ENCODE measurements at regions not wholly inside any gene's neighbourhood (a gene's known extent, or its start where the extent isn't known, plus 50 kb on each side); places are given as distances from the start of the nearest gene placed in this dataset.

DNA sequence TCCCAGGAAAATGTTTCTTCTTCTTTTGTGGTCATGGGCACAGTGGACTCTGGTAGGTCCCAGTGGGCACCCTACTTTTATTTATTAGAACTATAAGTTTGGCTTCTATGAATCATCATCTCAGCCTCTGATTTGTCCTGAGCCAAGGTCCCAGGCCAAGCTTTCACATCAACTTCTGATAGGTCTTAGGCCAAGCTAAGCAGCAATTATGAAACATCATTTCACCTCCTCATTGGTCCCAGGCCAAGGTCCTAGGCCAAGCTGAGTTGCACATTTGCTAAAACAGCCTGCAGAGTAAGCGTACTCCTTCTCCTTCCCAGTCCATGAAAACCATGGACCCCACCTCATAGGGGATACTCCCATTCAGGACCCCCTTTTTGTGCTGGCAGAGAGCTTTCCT, 87.4 kb upstream of the UTY start:
- TF ChIP-seq MEF2D (CRISPR knock-in tag; IDR thresholded peaks at IDR 0.05) (no peak), EZH2 (conservative IDR thresholded peaks at IDR 0.05; ENCODE audit: low read depth, low read length) (no peak), ZNF652 (CRISPR knock-in tag; IDR thresholded peaks at IDR 0.05; ENCODE audit: borderline replicate concordance, low read depth) (no peak), ZNF10 (CRISPR knock-in tag; IDR thresholded peaks at IDR 0.05; ENCODE audit: borderline replicate concordance, low read depth) (no peak), SRSF1 (optimal IDR thresholded peaks at IDR 0.05; ENCODE audit: low read depth, low read length) (no peak), FIP1L1 (IDR thresholded peaks at IDR 0.05; ENCODE audit: borderline replicate concordance, insufficient read depth, low read depth, low read length) (no peak), ZNF230 (CRISPR knock-in tag; IDR thresholded peaks at IDR 0.05) (no peak)
- TF ChIP-seq, protein P1, sequence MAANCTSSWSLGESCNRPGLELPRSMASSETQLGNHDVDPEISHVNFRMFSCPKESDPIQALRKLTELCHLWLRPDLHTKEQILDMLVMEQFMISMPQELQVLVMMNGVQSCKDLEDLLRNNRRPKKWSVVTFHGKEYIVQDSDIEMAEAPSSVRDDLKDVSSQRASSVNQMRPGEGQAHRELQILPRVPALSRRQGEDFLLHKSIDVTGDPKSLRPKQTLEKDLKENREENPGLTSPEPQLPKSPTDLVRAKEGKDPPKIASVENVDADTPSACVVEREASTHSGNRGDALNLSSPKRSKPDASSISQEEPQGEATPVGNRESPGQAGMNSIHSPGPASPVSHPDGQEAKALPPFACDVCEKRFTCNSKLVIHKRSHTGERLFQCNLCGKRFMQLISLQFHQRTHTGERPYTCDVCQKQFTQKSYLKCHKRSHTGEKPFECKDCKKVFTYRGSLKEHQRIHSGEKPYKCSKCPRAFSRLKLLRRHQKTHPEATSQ (CRISPR knock-in tag; IDR thresholded peaks at IDR 0.05; ENCODE audit: borderline replicate concordance), result no peak
- TF ChIP-seq, protein P2, sequence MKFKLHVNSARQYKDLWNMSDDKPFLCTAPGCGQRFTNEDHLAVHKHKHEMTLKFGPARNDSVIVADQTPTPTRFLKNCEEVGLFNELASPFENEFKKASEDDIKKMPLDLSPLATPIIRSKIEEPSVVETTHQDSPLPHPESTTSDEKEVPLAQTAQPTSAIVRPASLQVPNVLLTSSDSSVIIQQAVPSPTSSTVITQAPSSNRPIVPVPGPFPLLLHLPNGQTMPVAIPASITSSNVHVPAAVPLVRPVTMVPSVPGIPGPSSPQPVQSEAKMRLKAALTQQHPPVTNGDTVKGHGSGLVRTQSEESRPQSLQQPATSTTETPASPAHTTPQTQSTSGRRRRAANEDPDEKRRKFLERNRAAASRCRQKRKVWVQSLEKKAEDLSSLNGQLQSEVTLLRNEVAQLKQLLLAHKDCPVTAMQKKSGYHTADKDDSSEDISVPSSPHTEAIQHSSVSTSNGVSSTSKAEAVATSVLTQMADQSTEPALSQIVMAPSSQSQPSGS (CRISPR knock-in tag; IDR thresholded peaks at IDR 0.05), result no peak
- TF ChIP-seq, protein P3, sequence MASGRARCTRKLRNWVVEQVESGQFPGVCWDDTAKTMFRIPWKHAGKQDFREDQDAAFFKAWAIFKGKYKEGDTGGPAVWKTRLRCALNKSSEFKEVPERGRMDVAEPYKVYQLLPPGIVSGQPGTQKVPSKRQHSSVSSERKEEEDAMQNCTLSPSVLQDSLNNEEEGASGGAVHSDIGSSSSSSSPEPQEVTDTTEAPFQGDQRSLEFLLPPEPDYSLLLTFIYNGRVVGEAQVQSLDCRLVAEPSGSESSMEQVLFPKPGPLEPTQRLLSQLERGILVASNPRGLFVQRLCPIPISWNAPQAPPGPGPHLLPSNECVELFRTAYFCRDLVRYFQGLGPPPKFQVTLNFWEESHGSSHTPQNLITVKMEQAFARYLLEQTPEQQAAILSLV (CRISPR knock-in tag; IDR thresholded peaks at IDR 0.05; ENCODE audit: borderline replicate concordance), result no peak

Data from HepG2 (cell line).